IPS-15b (cell line): ENCODE measurements at regions not wholly inside any gene's neighbourhood (a gene's known extent, or its start where the extent isn't known, plus 50 kb on each side); places are given as distances from the start of the nearest gene placed in this dataset.

ENCODE experiments used
- H3K27me3 ChIP-seq: one replicate; pipeline ENCODE4 v1.6.1; 2013; ENCODE audit warnings: low read length; ENCODE audit not compliant: control insufficient read depth, insufficient read depth
- H3K36me3 ChIP-seq: one replicate; pipeline ENCODE4 v1.6.1; 2013; ENCODE audit warnings: low read length; ENCODE audit not compliant: control insufficient read depth, insufficient read depth
- H3K4me1 ChIP-seq: one replicate; pipeline ENCODE4 v1.6.1; 2013; ENCODE audit warnings: mild to moderate bottlenecking, low read length; ENCODE audit not compliant: control insufficient read depth, insufficient read depth
- H3K4me3 ChIP-seq: one replicate; pipeline ENCODE4 v1.5.1; 2013; ENCODE audit warnings: low read depth, low read length
- H3K9ac ChIP-seq: one replicate; pipeline ENCODE4 v1.6.1; 2013; ENCODE audit warnings: low read depth, mild to moderate bottlenecking, low read length
- H3K9me3 ChIP-seq: one replicate; pipeline ENCODE4 v1.6.1; 2013; ENCODE audit warnings: mild to moderate bottlenecking, low read length; ENCODE audit not compliant: control insufficient read depth, insufficient read depth

DNA sequence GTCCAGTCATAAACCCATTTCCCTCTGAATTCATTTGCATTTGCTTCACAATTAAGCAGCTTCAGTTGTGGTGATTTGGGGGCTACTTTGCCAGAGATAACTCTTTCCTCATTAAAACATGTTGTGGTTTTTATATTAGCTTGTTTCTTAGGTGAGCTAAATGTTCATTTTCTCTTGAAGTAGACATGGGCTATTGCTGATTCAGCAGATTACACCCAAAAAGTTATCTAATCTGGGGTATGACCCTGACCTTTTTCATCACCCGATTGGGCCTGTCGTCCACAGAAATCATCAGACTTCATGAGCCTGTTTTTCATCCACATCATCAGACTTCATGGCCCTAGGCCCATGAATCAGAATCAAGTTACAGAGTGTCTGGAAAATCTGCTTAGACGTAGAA, 97.5 kb upstream of the KLHL25 start:
- no peak overlapping the region for H3K4me3 ChIP-seq
- no peaks in the 10 kb centered on the region for H3K9me3 ChIP-seq
- peaks cover 8% of the 10 kb centered on the region for H3K27me3 ChIP-seq

GRCh38 chr15:85897207-85897894, 102.6 kb upstream of the KLHL25 start:
- Histone ChIP-seq H3K4me3 (no peak overlapping the region), H3K9ac (no peak overlapping the region), H3K9me3 (no peaks in the 10 kb centered on the region), H3K27me3 (peaks cover 10% of the 10 kb centered on the region), H3K4me1 (peaks cover 15% of the 10 kb centered on the region), H3K36me3 (no peaks in the 10 kb centered on the region)

More for the DNA sequence above, 97.5 kb upstream of the KLHL25 start:
- no peaks in the 10 kb centered on the region for H3K36me3 ChIP-seq
- H3K9ac ChIP-seq, result no peak overlapping the region
- no peaks in the 10 kb centered on the region for H3K4me1 ChIP-seq

DNA sequence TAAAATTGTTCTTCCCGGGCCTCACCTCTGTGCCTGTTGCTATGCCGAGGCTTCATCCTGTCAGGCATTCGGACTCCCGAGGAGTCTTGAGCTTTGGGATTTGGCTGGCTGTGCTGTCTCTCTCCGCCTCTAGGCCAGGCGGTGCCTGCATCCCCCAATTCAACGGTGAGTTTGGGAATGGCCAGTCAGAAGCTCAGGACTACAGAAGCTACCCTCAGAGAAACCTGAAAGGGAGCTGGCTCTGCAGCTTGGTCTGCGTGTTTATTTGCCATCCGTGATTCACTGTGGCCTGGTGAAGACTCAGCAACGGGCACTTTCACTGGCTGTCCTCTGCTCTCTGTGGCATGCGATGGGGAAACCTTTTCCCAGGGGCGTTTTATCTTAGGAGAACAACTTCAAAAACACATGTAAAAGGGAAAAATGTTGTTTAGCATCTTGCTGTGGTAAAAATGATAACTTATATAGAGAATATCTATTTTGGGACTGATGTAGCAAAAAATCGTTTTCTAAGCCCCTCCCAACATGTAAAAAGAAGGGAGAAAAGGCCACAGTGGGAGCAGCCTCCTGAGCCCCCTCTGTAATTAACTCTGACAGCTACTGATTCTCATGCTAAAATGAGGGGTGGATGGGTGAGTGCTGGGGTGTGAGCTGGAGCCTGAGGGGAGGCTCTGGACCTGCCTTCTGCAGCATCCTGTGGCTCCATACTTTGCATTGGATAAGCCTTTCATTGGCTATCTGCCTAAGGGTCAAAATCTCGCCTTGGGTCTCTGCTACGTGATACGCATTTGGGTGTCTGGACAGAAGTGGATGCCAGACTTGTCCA, 103.4 kb upstream of the KLHL25 start:
- H3K4me1 ChIP-seq, result peaks cover 15% of the 10 kb centered on the region

DNA sequence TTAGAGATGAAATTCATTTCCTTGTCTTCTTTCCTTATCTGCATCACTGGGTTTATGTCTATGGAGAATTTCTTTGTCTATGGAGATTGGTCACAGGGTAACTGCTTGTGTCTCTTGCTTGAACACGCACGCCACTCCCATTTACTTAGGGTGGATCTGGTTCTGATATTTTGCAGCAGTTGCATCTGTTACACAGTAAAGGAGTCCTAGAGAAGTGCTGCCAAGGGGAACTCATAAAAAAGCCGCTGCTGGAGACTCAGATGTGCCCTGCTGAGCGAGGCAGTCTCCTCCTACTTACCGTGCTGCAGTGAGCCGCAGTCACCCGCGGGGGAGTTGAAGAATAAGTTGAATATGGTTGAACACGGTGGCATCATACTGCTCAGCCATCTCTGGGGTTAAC, 105.2 kb upstream of the KLHL25 start:
- Histone ChIP-seq H3K9me3 (no peaks in the 10 kb centered on the region), H3K9ac (no peak overlapping the region), H3K27me3 (peaks cover 10% of the 10 kb centered on the region), H3K4me1 (peaks cover 15% of the 10 kb centered on the region), H3K4me3 (no peak overlapping the region), H3K36me3 (no peaks in the 10 kb centered on the region)

More for the DNA sequence above, 103.4 kb upstream of the KLHL25 start:
- no peaks in the 10 kb centered on the region for H3K36me3 ChIP-seq
- H3K4me3 ChIP-seq, result no peak overlapping the region
- peaks cover 10% of the 10 kb centered on the region for H3K27me3 ChIP-seq
- no peaks in the 10 kb centered on the region for H3K9me3 ChIP-seq
- no peak overlapping the region for H3K9ac ChIP-seq

DNA sequence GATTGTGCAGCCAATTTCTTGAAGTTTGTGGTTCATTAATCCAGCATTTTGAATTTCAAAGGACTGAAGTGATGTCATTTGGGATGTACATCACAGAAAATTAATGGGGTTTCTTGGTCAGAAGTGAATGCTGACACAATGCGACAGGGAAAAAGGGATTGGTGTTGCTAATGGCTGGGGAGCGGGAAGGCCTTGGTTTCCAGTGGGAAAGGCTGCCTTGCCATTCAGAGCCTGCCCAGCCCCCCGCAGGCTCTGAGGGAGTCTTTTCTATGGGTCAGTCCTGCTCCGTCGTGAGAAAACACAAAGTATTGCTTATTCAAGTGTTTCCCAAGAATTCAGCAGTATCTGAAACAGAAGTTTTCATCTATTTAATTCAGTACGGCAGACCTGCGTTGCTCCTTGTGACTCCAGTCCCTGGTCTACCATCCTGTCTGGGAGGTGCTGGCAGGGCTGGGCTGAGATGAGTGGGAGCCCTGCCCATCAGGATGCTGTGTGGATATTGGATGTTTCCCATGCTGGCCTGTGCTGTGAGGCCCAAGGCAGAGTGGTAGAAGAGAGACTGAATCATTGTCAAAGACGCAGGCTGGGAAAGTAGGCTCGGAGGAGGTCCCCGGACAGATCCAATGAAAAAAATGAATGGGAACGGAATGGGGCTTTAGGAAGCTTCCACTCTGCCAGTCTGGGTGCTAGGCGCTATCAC, 111.2 kb upstream of the KLHL25 start:
- no peak overlapping the region for H3K9ac ChIP-seq
- H3K4me3 ChIP-seq, result no peak overlapping the region
- no peaks in the 10 kb centered on the region for H3K36me3 ChIP-seq
- H3K9me3 ChIP-seq, result no peaks in the 10 kb centered on the region
- no peaks in the 10 kb centered on the region for H3K4me1 ChIP-seq
- no peaks in the 10 kb centered on the region for H3K27me3 ChIP-seq

DNA sequence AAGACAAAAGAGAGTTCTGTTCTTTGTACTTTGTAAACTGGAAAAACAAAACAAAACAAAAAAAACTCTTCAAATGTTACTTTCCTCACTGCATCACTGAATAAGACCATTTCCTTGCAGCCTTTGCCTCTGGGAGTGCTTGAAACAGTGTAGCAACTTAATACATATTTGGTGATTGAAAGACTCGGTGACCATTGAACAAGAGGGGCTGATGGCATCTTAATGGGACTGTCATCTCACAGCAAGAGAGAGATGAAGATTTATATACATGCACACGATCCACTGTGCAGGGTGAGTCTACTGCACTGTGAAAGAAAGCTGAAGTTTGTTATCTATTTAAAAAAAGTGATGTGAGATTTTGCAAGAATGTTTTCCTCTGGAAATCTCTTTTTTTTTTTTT, 111.9 kb upstream of the KLHL25 start:
- Histone ChIP-seq H3K9me3 (no peaks in the 10 kb centered on the region), H3K36me3 (no peaks in the 10 kb centered on the region), H3K4me3 (no peak overlapping the region), H3K9ac (no peak overlapping the region), H3K4me1 (no peaks in the 10 kb centered on the region), H3K27me3 (no peaks in the 10 kb centered on the region)

- no peaks in the 10 kb centered on the region for H3K4me1 ChIP-seq
- no peaks in the 10 kb centered on the region for H3K27me3 ChIP-seq
- H3K36me3 ChIP-seq, result no peaks in the 10 kb centered on the region
These were observed 116.1 kb upstream of the KLHL25 start for GRCh38 chr15:85910834-85911233.

DNA sequence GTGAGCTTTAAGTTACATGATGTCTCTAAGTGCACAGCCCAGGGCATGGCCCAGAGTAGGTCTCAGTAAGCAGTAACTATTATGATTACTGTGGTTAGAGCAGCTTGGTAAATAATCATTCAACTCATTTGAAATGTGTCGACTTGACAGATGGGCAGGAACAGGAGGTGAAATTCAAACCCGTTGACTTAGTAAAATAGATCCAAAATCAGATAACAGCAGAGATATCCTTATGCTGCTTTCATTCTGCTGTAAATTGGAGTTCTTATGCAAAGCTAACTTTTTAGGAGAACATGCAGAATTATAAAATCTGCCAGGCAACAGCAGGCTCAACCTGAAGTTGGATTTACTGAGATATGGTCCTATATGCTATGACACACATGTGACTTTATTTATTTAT, 118.7 kb upstream of the KLHL25 start:
- H3K27me3 ChIP-seq, result no peaks in the 10 kb centered on the region
- H3K4me3 ChIP-seq, result no peak overlapping the region
- no peaks in the 10 kb centered on the region for H3K36me3 ChIP-seq
- no peaks in the 10 kb centered on the region for H3K4me1 ChIP-seq
- H3K9ac ChIP-seq, result no peak overlapping the region
- no peaks in the 10 kb centered on the region for H3K9me3 ChIP-seq

More at GRCh38 chr15:85910834-85911233, 116.1 kb upstream of the KLHL25 start:
- Histone ChIP-seq H3K9ac (no peak overlapping the region), H3K4me3 (no peak overlapping the region), H3K9me3 (no peaks in the 10 kb centered on the region)

- Histone ChIP-seq H3K9ac (no peak overlapping the region), H3K4me1 (peaks cover 10% of the 10 kb centered on the region), H3K36me3 (no peaks in the 10 kb centered on the region), H3K4me3 (no peak overlapping the region), H3K9me3 (no peaks in the 10 kb centered on the region), H3K27me3 (no peaks in the 10 kb centered on the region)
These were observed 126.2 kb upstream of the KLHL25 start for GRCh38 chr15:85920956-85921355.

- no peak overlapping the region for H3K4me3 ChIP-seq
- H3K4me1 ChIP-seq, result peaks cover 11% of the 10 kb centered on the region
- H3K9ac ChIP-seq, result no peak overlapping the region
- H3K27me3 ChIP-seq, result no peaks in the 10 kb centered on the region
- no peaks in the 10 kb centered on the region for H3K9me3 ChIP-seq
- H3K36me3 ChIP-seq, result no peaks in the 10 kb centered on the region
These were observed 129.4 kb upstream of the KLHL25 start for GRCh38 chr15:85924088-85924487.

GRCh38 chr15:85925649-85926237, 131.0 kb upstream of the KLHL25 start:
- Histone ChIP-seq H3K36me3 (no peaks in the 10 kb centered on the region), H3K4me1 (peaks cover 11% of the 10 kb centered on the region), H3K4me3 (no peak overlapping the region), H3K9ac (no peak overlapping the region), H3K27me3 (no peaks in the 10 kb centered on the region), H3K9me3 (no peaks in the 10 kb centered on the region)
